ENCODE measurements at regions not wholly inside any gene's neighbourhood (a gene's known extent, or its start where the extent isn't known, plus 50 kb on each side); places are given as distances from the start of the nearest gene placed in this dataset.

GRCh38 chr13:104143760-104144416 lies 1077.7 kb upstream of the SLC10A2 start:
- ATAC-seq (no peak), DNase-seq (no peak)
- intact Hi-C loops (cut with DNase I): no loop called here

- ATAC-seq: no peak
- intact Hi-C loops (cut with DNase I): no loop called here
- no peak for DNase-seq
Observed at GRCh38 chr13:104140552-104140951, 1074.3 kb upstream of the SLC10A2 start.

GRCh38 chr13:104137416-104137815 lies 1071.2 kb upstream of the SLC10A2 start:
- intact Hi-C loops (cut with DNase I): no loop called here
- ATAC-seq: no peak
- DNase-seq: no peak

GRCh38 chr13:104132849-104133248 lies 1066.6 kb upstream of the SLC10A2 start:
- no peak for ATAC-seq
- intact Hi-C loops (cut with DNase I): no loop called here
- DNase-seq: no peak

GRCh38 chr13:104114101-104114500 lies 1047.9 kb upstream of the SLC10A2 start:
- DNase-seq (no peak), ATAC-seq (no peak)
- intact Hi-C loops (cut with DNase I): no loop called here

- DNase-seq (no peak), ATAC-seq (no peak)
- intact Hi-C loops (cut with DNase I): no loop called here
Observed at GRCh38 chr13:104111031-104111430, 1044.8 kb upstream of the SLC10A2 start.

GRCh38 chr13:104106705-104107393 lies 1040.6 kb upstream of the SLC10A2 start:
- intact Hi-C loops (cut with DNase I): no loop called here

GRCh38 chr13:104105418-104106355 lies 1039.5 kb upstream of the SLC10A2 start:
- ATAC-seq (no peak), DNase-seq (no peak)
- intact Hi-C loops (cut with DNase I): no loop called here

More at GRCh38 chr13:104106705-104107393, 1040.6 kb upstream of the SLC10A2 start:
- no peak for DNase-seq
- no peak for ATAC-seq

- intact Hi-C loops (cut with DNase I): no loop called here
- DNase-seq (no peak), ATAC-seq (no peak)
Observed at GRCh38 chr13:104099750-104100149, 1033.5 kb upstream of the SLC10A2 start.

- DNase-seq (no peak), ATAC-seq (no peak)
- intact Hi-C loops (cut with DNase I): no loop called here
Observed at GRCh38 chr13:104098421-104098820, 1032.2 kb upstream of the SLC10A2 start.

GRCh38 chr13:104086759-104087158 lies 1020.5 kb upstream of the SLC10A2 start:
- intact Hi-C loops (cut with DNase I): no loop called here
- ATAC-seq: no peak
- no peak for DNase-seq

GRCh38 chr13:104086210-104086609 lies 1020.0 kb upstream of the SLC10A2 start:
- intact Hi-C loops (cut with DNase I): no loop called here
- ATAC-seq: no peak
- DNase-seq: no peak

- intact Hi-C loops (cut with DNase I): no loop called here
- no peak for ATAC-seq
- DNase-seq: no peak
Observed at GRCh38 chr13:104085611-104086010, 1019.4 kb upstream of the SLC10A2 start.

GRCh38 chr13:104074326-104074725 lies 1008.1 kb upstream of the SLC10A2 start:
- no peak for DNase-seq
- intact Hi-C loops (cut with DNase I): no loop called here
- ATAC-seq: no peak

- ATAC-seq (no peak), DNase-seq (no peak)
- intact Hi-C loops (cut with DNase I): no loop called here
Observed at GRCh38 chr13:104071806-104072205, 1005.6 kb upstream of the SLC10A2 start.

GRCh38 chr13:104065328-104065727 lies 999.1 kb upstream of the SLC10A2 start:
- intact Hi-C loops (cut with DNase I): no loop called here
- ATAC-seq: no peak
- no peak for DNase-seq

- ATAC-seq (no peak), DNase-seq (no peak)
Observed at GRCh38 chr13:104057861-104058260, 991.6 kb upstream of the SLC10A2 start.

GRCh38 chr13:104045907-104046306 lies 979.7 kb upstream of the SLC10A2 start:
- intact Hi-C loops (cut with DNase I): no loop called here
- ATAC-seq (no peak), DNase-seq (no peak)

More at GRCh38 chr13:104057861-104058260, 991.6 kb upstream of the SLC10A2 start:
- intact Hi-C loops (cut with DNase I): no loop called here

GRCh38 chr13:104043184-104043583 lies 977.0 kb upstream of the SLC10A2 start:
- intact Hi-C loops (cut with DNase I): no loop called here
- ATAC-seq: no peak
- no peak for DNase-seq

- intact Hi-C loops (cut with DNase I): no loop called here
- ATAC-seq (no peak), DNase-seq (no peak)
Observed at GRCh38 chr13:104034891-104035290, 968.7 kb upstream of the SLC10A2 start.

Data from left cardiac atrium (tissue), 4 donors.